Calu3 (cell line): ENCODE measurements at regions not wholly inside any gene's neighbourhood (a gene's known extent, or its start where the extent isn't known, plus 50 kb on each side); places are given as distances from the start of the nearest gene placed in this dataset.

ENCODE experiments used
- BruUV-seq: library from RNA; stranded (reverse); fragments of 400-500 nt; replicated peaks from 2 replicates; lab custom pipeline; 2021; lab: Mats Ljungman, UMichigan
- CTCF ChIA-PET: fragments of 300-600 bp; sonication (Branson Sonifier 250); formaldehyde crosslinking; loops from one replicate; lab custom pipeline; 2022; ENCODE audit warnings: antibody characterized with exemption; lab: Charles Lee
- DNase-seq: peaks from one replicate; pipeline ENCODE4 v3.0.0; 2022
- H3K27ac Mint-ChIP-seq: one replicate; pipeline ENCODE4 v1.8.0; 2022; ENCODE audit warnings: mixed read lengths; ENCODE audit not compliant: unreplicated experiment
- H3K27me3 Mint-ChIP-seq: one replicate; pipeline ENCODE4 v1.8.0; 2022; ENCODE audit warnings: mixed read lengths; ENCODE audit not compliant: unreplicated experiment
- H3K36me3 Mint-ChIP-seq: one replicate; pipeline ENCODE4 v1.8.0; 2022; ENCODE audit warnings: mild to moderate bottlenecking, moderate library complexity, mixed read lengths; ENCODE audit not compliant: insufficient read depth, unreplicated experiment
- H3K4me1 Mint-ChIP-seq: one replicate; pipeline ENCODE4 v1.8.0; 2022; ENCODE audit warnings: mild to moderate bottlenecking, low read depth, mixed read lengths; ENCODE audit not compliant: unreplicated experiment
- H3K4me3 Mint-ChIP-seq: one replicate; pipeline ENCODE4 v1.8.0; 2022; ENCODE audit warnings: mild to moderate bottlenecking, low read depth, moderate library complexity, mixed read lengths; ENCODE audit not compliant: unreplicated experiment
- H3K9me3 Mint-ChIP-seq: one replicate; pipeline ENCODE4 v1.8.0; 2022; ENCODE audit warnings: low read depth, mixed read lengths; ENCODE audit not compliant: unreplicated experiment
- intact Hi-C: fragments of 100-400 bp; cut with micrococcal nuclease; formaldehyde crosslinking; loops from one replicate; pipeline ENCODE4 v1.10.0; 2022; ENCODE audit not compliant: unreplicated experiment
- TF ChIP-seq, protein P1 (sequence below): fragments of 200-600 bp; IDR thresholded peaks from one replicate; pipeline ENCODE4 v1.8.0; 2022; ENCODE audit warnings: antibody characterized with exemption; ENCODE audit not compliant: unreplicated experiment

DNA sequence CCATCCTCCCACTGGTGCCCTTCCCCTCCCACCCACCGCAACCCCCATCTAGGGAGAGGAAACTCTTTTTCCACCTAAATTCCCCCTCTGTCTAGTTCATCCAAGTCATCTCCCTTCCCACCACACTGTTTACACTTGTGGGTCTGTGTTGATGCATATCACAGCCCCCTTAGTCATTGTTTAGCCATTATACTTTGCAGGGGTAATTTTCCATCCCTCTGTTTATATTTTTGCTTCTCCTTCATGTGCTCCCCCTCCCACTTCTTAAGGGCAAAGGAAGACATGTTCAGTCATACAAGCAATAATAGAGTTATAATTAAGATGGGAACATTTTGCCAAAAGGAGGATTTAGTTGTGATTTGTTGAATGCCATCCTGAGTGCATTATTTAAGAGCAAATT is 187.8 kb upstream of the TNP1 start:
- Mint-ChIP-seq H3K36me3 (no peaks in the 10 kb centered on the region), H3K27me3 (no peaks in the 10 kb centered on the region), H3K27ac (no peak overlapping the region), H3K9me3 (peaks cover 3% of the 10 kb centered on the region), H3K4me3 (no peak overlapping the region), H3K4me1 (peaks cover 14% of the 10 kb centered on the region)
- TF ChIP-seq, protein P1, sequence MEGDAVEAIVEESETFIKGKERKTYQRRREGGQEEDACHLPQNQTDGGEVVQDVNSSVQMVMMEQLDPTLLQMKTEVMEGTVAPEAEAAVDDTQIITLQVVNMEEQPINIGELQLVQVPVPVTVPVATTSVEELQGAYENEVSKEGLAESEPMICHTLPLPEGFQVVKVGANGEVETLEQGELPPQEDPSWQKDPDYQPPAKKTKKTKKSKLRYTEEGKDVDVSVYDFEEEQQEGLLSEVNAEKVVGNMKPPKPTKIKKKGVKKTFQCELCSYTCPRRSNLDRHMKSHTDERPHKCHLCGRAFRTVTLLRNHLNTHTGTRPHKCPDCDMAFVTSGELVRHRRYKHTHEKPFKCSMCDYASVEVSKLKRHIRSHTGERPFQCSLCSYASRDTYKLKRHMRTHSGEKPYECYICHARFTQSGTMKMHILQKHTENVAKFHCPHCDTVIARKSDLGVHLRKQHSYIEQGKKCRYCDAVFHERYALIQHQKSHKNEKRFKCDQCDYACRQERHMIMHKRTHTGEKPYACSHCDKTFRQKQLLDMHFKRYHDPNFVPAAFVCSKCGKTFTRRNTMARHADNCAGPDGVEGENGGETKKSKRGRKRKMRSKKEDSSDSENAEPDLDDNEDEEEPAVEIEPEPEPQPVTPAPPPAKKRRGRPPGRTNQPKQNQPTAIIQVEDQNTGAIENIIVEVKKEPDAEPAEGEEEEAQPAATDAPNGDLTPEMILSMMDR: no peak
- BruUV-seq: no TSS peak
- DNase-seq: no peak
- intact Hi-C loops: no loop called here
- CTCF ChIA-PET: interaction anchor here (1.1 kb wide), 1 partner anchor 101 kb away, joined by 3 read pairs; no protein-coding TSS in a partner anchor

DNA sequence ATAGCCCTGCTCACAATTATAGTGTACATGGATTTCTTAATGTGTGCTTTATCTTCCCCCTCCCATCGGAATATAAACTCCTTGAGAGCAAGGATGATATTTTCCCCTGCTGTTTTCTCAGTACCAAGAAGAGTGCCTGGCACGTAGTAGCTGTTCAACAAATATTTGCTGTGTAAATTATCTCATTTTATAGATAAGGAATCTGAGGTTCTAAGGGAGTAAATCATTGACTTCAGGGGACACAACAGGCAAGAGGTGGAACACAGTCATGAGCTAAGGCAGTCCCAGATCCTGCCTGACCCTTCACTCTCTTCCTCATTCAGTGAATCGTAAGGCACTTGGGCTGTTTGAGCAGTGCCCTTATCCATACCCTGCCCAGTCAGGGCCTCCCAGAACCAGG is 187.3 kb upstream of the TNP1 start:
- no peak overlapping the region for H3K27ac Mint-ChIP-seq
- no peak for DNase-seq
- H3K27me3 Mint-ChIP-seq: no peaks in the 10 kb centered on the region
- CTCF ChIA-PET: interaction anchor here (1.1 kb wide), 1 partner anchor 102 kb away, joined by 3 read pairs; no protein-coding TSS in a partner anchor
- no TSS peak for BruUV-seq
- TF ChIP-seq, protein P1: no peak
- H3K4me3 Mint-ChIP-seq: no peak overlapping the region
- peaks cover 14% of the 10 kb centered on the region for H3K4me1 Mint-ChIP-seq
- H3K9me3 Mint-ChIP-seq: peaks cover 3% of the 10 kb centered on the region
- intact Hi-C loops: no loop called here
- no peaks in the 10 kb centered on the region for H3K36me3 Mint-ChIP-seq

DNA sequence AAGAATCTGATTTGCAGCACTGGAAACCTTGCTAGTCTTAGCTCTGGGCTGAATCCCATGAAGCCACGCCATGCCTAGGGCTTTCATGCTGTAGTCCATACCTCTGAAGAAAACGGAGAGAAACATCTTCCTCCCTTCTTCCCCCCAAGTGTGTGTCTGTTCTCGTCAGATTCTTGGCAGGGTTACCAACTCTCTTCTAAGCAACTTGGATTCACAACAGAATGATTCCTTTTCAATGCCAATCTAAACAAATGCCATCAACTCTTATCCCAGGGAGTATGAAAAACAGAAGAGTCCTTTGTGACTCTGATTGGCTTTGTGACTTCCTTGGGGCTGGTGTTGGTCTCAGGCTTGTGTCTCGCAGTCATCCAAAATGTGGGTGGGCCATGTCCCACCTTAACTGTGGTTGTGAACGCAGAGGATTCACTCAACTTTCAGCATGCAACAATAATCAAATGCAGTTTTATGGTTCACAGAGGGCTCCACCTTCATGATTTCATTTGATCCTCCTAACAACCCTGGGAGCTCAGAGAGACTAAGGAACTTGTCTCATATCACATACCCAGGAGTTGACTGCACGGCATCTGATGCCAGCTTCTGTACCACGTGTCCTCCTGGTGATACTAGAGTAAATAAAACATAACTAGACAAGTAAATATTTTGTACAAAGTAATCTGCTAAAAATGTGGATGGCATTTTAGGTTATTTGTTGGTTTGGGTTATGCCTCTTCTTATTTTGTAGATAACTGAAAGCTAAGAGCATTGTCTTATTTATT is 186.0 kb upstream of the TNP1 start:
- TF ChIP-seq, protein P1: no peak
- no peak overlapping the region for H3K4me3 Mint-ChIP-seq
- CTCF ChIA-PET: no interaction called here
- no peak for DNase-seq
- BruUV-seq: no TSS peak
- intact Hi-C loops: no loop called here
- H3K4me1 Mint-ChIP-seq: peaks cover 14% of the 10 kb centered on the region
- no peaks in the 10 kb centered on the region for H3K36me3 Mint-ChIP-seq
- H3K27me3 Mint-ChIP-seq: no peaks in the 10 kb centered on the region
- peaks cover 3% of the 10 kb centered on the region for H3K9me3 Mint-ChIP-seq
- H3K27ac Mint-ChIP-seq: no peak overlapping the region

DNA sequence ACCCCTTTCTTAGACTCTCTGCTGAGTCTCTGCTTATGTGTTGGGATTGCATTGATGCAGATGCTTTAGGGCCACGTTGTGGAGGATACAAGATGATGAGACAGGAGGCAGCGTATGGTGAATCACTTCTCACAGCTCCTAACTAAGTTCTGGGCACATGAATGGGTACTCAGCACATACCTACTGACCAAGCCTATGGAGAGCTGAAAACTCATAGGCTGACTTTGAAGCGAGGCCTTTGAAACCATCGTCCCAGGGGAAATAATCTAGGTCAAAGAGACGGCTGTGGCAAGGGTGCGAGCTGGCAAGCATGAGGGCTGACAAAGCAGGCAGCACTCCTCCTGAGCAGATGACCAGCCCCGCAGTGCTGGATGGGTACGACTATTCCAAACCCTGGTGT is 180.2 kb upstream of the TNP1 start:
- no peak for DNase-seq
- no TSS peak for BruUV-seq
- CTCF ChIA-PET: no interaction called here
- Mint-ChIP-seq H3K36me3 (no peaks in the 10 kb centered on the region), H3K27me3 (no peaks in the 10 kb centered on the region), H3K27ac (no peak overlapping the region), H3K4me1 (no peaks in the 10 kb centered on the region), H3K9me3 (no peaks in the 10 kb centered on the region), H3K4me3 (no peak overlapping the region)
- intact Hi-C loops: no loop called here
- TF ChIP-seq, protein P1: no peak
